A673 (cell line): ENCODE measurements at regions not wholly inside any gene's neighbourhood (a gene's known extent, or its start where the extent isn't known, plus 50 kb on each side); places are given as distances from the start of the nearest gene placed in this dataset.

Experiments used
- EZH2 ChIP-seq: fragments of 200-600 bp; sonication (generic); IDR thresholded peaks from 2 replicates; pipeline ENCODE4 v1.6.1; 2017; ENCODE audit warnings: borderline replicate concordance, low read depth, mild to moderate bottlenecking, mixed read lengths, antibody characterized with exemption, low read length; ENCODE audit not compliant: poor library complexity, severe bottlenecking
- TF ChIP-seq, protein P1 (sequence below): fragments of 300-800, 200-600 bp; sonication (generic); conservative IDR thresholded peaks from 2 replicates; pipeline ENCODE4 v1.5.1; 2017; ENCODE audit warnings: low read depth, mild to moderate bottlenecking, antibody characterized with exemption, low read length, moderate library complexity, mixed read lengths

DNA sequence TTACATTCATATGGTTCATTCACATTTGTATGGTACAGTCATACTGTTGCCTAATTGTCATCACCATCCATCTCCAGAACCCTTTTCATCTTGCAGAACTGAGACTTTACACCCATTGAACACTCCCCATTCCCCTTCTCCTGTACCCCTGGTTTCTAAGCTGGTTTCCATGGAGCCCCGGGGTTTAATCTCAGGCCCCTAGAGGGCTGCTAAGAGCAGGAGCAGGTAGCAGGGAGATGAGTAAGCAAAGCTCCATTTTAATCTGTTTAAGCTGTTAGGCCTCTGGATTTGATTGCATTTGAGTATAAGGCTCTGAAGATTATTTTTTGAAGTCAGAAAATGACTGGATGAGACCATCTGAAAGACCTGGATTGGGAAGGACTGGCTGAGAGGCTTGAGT, 68.5 kb upstream of the RPL38 start:
- TF ChIP-seq, protein P1, sequence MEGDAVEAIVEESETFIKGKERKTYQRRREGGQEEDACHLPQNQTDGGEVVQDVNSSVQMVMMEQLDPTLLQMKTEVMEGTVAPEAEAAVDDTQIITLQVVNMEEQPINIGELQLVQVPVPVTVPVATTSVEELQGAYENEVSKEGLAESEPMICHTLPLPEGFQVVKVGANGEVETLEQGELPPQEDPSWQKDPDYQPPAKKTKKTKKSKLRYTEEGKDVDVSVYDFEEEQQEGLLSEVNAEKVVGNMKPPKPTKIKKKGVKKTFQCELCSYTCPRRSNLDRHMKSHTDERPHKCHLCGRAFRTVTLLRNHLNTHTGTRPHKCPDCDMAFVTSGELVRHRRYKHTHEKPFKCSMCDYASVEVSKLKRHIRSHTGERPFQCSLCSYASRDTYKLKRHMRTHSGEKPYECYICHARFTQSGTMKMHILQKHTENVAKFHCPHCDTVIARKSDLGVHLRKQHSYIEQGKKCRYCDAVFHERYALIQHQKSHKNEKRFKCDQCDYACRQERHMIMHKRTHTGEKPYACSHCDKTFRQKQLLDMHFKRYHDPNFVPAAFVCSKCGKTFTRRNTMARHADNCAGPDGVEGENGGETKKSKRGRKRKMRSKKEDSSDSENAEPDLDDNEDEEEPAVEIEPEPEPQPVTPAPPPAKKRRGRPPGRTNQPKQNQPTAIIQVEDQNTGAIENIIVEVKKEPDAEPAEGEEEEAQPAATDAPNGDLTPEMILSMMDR: no peak
- no peak for TF ChIP-seq EZH2
